ENCODE measurements at regions not wholly inside any gene's neighbourhood (a gene's known extent, or its start where the extent isn't known, plus 50 kb on each side); places are given as distances from the start of the nearest gene placed in this dataset.

DNA sequence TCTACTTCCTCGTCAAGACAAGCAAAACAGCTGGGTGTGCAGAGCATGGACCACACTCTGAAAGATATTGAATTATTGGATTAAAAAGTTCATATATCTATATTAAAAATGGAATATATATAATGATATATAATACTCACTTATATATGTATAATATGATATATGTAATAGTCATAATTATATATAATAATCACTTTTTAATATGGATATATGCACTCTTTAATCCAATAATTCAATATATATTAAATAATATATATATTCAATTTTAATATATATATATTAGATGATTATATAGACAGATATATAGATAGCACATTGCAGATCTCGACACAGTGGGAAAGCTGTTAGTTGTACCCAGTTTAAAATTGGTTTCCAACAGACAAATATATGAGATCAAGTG is 182.1 kb upstream of the CARD18 start:
- TF ChIP-seq POLR2A (IDR thresholded peaks at IDR 0.05; ENCODE audit: low read depth, low read length) (no peak), POLR2AphosphoS5 (IDR thresholded peaks at IDR 0.05; ENCODE audit: low read depth, low read length) (no peak), TAF1 (IDR thresholded peaks at IDR 0.05; ENCODE audit: borderline replicate concordance, low read depth, low read length) (no peak)
